Type B pancreatic cell (in vitro differentiated cells): ENCODE measurements at regions not wholly inside any gene's neighbourhood (a gene's known extent, or its start where the extent isn't known, plus 50 kb on each side); places are given as distances from the start of the nearest gene placed in this dataset.

Source experiments
- DNase-seq: peaks from one replicate; pipeline ENCODE4 v3.0.0; 2021; ENCODE audit warnings: mixed read lengths; ENCODE audit not compliant: unreplicated experiment; ENCODE audit errors: extremely low spot score
- H3K27ac Mint-ChIP-seq: 2 replicates; pipeline ENCODE4 v1.8.0; 2021; ENCODE audit warnings: mild to moderate bottlenecking, mixed read lengths
- H3K27me3 Mint-ChIP-seq: 2 replicates; pipeline ENCODE4 v1.8.0; 2021; ENCODE audit warnings: mixed read lengths
- H3K36me3 Mint-ChIP-seq: 2 replicates; pipeline ENCODE4 v1.8.0; 2021; ENCODE audit warnings: mixed read lengths
- H3K4me1 Mint-ChIP-seq: one replicate; pipeline ENCODE4 v1.8.0; 2021; ENCODE audit warnings: mixed read lengths; ENCODE audit not compliant: unreplicated experiment
- H3K4me3 Mint-ChIP-seq: 2 replicates; pipeline ENCODE4 v1.8.0; 2021; ENCODE audit warnings: mild to moderate bottlenecking, mixed read lengths
- H3K9me3 Mint-ChIP-seq: 2 replicates; pipeline ENCODE4 v1.8.0; 2021; ENCODE audit warnings: mixed read lengths
- TF ChIP-seq, protein P1 (sequence below): fragments of 200-600 bp; sonication (generic); conservative IDR thresholded peaks from 2 replicates; pipeline ENCODE4 v1.5.0; 2021; ENCODE audit warnings: antibody characterized with exemption, mild to moderate bottlenecking

DNA sequence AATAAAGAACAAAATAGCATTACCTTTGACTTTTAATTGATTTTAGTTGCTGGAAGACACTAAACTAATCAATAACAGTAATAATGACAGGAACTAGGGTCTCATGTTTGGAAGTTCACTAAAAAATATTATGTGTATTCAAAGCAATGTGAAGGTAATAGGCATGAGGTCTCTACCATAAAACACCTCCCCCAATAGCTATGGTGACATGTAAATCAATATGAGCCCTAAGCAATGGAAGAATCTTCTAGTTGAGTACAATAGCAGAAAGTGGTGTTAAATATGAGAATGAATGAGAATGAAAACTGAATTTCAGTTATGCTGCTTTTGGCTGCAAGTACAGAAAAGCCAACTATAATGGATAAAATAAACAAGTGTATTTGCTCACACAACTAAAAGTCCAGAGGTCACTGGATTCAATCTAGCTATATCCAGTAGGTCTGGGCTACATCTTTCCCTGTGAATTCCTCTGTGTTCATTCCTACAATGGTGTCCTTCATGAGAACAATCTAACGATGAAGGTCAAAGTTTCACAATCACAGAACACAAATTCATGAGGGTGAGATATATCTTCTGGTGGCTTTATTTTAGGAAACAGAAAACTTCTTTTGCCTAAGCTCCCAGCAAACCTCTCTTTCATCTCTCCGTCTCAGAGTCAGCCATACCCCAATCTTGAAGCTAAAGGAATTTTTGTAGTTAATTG is 728.0 kb downstream of the FSCB start:
- TF ChIP-seq, protein P1, sequence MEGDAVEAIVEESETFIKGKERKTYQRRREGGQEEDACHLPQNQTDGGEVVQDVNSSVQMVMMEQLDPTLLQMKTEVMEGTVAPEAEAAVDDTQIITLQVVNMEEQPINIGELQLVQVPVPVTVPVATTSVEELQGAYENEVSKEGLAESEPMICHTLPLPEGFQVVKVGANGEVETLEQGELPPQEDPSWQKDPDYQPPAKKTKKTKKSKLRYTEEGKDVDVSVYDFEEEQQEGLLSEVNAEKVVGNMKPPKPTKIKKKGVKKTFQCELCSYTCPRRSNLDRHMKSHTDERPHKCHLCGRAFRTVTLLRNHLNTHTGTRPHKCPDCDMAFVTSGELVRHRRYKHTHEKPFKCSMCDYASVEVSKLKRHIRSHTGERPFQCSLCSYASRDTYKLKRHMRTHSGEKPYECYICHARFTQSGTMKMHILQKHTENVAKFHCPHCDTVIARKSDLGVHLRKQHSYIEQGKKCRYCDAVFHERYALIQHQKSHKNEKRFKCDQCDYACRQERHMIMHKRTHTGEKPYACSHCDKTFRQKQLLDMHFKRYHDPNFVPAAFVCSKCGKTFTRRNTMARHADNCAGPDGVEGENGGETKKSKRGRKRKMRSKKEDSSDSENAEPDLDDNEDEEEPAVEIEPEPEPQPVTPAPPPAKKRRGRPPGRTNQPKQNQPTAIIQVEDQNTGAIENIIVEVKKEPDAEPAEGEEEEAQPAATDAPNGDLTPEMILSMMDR, result no peak
- H3K27me3 Mint-ChIP-seq, result no peaks in the 10 kb centered on the region
- peaks cover 4% of the 10 kb centered on the region for H3K9me3 Mint-ChIP-seq
- H3K36me3 Mint-ChIP-seq, result no peaks in the 10 kb centered on the region
- no peak overlapping the region for H3K4me3 Mint-ChIP-seq
- H3K27ac Mint-ChIP-seq, result no peak overlapping the region
- H3K4me1 Mint-ChIP-seq, result no peaks in the 10 kb centered on the region
- no peak for DNase-seq

DNA sequence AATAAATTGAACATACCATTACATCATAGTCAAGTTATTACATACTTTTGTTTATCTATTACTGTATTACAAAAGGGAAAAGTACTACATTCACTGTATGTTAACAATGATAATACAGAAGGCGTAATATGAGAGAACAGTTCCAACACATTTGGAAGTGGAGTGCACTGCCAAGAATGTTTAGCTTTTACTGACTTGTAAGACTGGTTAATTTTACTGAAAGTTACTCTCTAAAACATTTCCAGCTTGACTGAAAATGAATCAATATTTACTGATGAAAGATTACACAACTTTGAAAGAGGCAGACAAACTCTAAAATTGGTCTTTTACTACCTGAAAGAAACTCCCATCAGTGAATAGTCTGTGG is 728.5 kb downstream of the FSCB start:
- Mint-ChIP-seq H3K4me1 (no peaks in the 10 kb centered on the region), H3K27me3 (no peaks in the 10 kb centered on the region), H3K4me3 (no peak overlapping the region), H3K27ac (no peak overlapping the region), H3K36me3 (no peaks in the 10 kb centered on the region), H3K9me3 (peaks cover 4% of the 10 kb centered on the region)
- TF ChIP-seq, protein P1, result no peak
- no peak for DNase-seq

DNA sequence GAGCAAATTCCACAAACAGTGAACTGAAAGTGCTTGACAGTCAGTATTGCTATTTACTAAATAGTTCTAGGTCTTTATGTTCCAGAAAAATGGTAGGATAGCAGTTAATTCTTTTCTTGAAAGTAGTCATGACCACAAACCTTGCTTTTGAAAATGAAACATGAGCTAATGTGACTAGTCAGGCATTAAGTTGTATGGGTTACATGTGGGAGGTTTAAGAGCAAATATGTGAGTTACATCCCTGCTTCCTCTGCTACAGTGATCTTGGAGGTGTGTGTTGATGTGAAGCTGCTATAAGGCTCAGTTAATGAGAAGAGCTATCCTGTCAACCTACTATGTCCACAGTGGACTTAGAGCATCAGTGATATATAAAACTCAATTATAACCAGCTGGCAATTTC is 741.6 kb downstream of the FSCB start:
- Mint-ChIP-seq H3K36me3 (no peaks in the 10 kb centered on the region), H3K4me1 (no peaks in the 10 kb centered on the region), H3K27me3 (no peaks in the 10 kb centered on the region), H3K4me3 (no peak overlapping the region), H3K9me3 (no peaks in the 10 kb centered on the region), H3K27ac (no peak overlapping the region)
- no peak for DNase-seq
- TF ChIP-seq, protein P1, result no peak

DNA sequence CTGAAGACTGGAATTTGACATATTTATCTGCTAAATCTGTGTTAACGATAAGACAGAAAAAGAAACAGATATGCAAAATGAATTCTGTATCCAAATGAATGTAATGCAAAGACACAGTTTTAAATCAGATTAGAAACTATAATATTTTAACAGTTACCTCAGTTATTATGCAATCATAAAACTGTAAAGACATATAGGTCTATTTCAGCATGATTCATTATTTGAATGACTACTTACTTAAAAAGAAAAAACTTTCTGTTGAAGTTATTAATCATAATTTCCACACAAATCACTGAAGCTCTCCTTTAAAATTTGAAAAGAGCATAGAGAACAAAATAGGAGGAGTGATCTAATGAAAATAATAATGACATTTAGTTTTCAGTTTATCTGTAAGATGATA is 742.6 kb downstream of the FSCB start:
- H3K4me3 Mint-ChIP-seq, result no peak overlapping the region
- DNase-seq, result no peak
- TF ChIP-seq, protein P1, result no peak
- H3K27me3 Mint-ChIP-seq, result no peaks in the 10 kb centered on the region
- no peak overlapping the region for H3K27ac Mint-ChIP-seq
- H3K36me3 Mint-ChIP-seq, result no peaks in the 10 kb centered on the region
- H3K4me1 Mint-ChIP-seq, result no peaks in the 10 kb centered on the region
- no peaks in the 10 kb centered on the region for H3K9me3 Mint-ChIP-seq

DNA sequence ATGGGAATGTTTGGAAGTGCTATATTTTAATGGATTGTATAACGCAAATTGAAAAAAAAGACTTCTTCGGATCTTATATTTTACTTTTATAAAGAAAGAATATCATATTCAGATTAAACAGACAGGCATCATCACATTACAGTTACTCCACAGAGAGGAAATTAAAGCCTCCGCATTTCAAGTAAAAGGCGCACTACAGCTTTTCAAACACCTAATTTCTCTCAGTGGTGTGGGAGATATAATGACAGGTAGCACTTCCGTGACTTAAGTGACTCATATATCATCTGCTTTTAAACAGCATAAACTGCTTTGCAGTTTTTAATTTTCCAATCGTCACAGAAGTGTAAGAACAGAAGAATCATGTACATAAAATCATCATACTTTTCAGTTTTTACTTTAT is 751.4 kb downstream of the FSCB start:
- no peak for DNase-seq
- Mint-ChIP-seq H3K36me3 (no peaks in the 10 kb centered on the region), H3K9me3 (no peaks in the 10 kb centered on the region), H3K4me3 (no peak overlapping the region), H3K27me3 (no peaks in the 10 kb centered on the region), H3K27ac (no peak overlapping the region), H3K4me1 (no peaks in the 10 kb centered on the region)
- TF ChIP-seq, protein P1, result no peak

DNA sequence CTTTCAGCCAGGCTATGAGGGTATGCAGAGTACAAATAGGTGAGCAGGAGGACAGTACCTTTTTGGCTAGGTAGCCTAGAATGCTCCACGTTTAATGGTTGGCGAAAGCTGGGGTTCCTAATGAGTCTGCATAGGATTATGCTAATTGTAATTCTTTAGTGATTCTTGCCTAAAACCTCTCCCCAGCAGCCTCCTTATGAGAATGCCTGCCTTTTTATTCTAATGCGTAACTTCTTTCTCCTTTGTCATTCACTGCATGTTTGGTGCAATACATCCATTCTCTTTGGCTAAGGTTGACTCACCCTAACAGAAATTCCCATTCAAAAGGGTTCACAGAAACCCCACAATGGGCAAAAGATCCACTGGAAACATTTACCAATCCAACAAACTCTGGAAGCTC is 752.2 kb downstream of the FSCB start:
- Mint-ChIP-seq H3K27ac (no peak overlapping the region), H3K4me3 (no peak overlapping the region), H3K27me3 (no peaks in the 10 kb centered on the region), H3K4me1 (no peaks in the 10 kb centered on the region), H3K36me3 (no peaks in the 10 kb centered on the region), H3K9me3 (no peaks in the 10 kb centered on the region)
- DNase-seq, result no peak
- TF ChIP-seq, protein P1, result no peak
